Activated naive CD4-positive, alpha-beta T cell treated with anti-CD3 and anti-CD28 coated beads, Interleukin-2, amount 50 U/mL, for 72 hours (primary cell): ENCODE measurements at regions not wholly inside any gene's neighbourhood (a gene's known extent, or its start where the extent isn't known, plus 50 kb on each side); places are given as distances from the start of the nearest gene placed in this dataset.

ENCODE experiments used
- ATAC-seq, 2 donors: fragments of 150-1000 bp; cut with Tn5 transposase; 2 replicates each; pipeline ENCODE4 v1.10.0; 2021; ENCODE audit warnings: mild to moderate bottlenecking in 2 of 2, moderate library complexity in 2 of 2
- DNase-seq, 2 donors: peaks; one replicate each; pipeline ENCODE4 v3.0.0; 2021 to 2022; ENCODE audit warnings: low spot score in 2 of 2
- H3K27ac Mint-ChIP-seq, 2 donors: one replicate each; pipeline ENCODE4 v1.8.0; 2022; ENCODE audit warnings: mild to moderate bottlenecking in 2 of 2, mixed read lengths in 2 of 2
- H3K36me3 Mint-ChIP-seq, 2 donors: one replicate each; pipeline ENCODE4 v1.8.0; 2022; ENCODE audit warnings: mixed read lengths in 2 of 2
- H3K9me3 Mint-ChIP-seq, 2 donors: one replicate each; pipeline ENCODE4 v1.8.0; 2022; ENCODE audit warnings: mixed read lengths in 2 of 2

DNA sequence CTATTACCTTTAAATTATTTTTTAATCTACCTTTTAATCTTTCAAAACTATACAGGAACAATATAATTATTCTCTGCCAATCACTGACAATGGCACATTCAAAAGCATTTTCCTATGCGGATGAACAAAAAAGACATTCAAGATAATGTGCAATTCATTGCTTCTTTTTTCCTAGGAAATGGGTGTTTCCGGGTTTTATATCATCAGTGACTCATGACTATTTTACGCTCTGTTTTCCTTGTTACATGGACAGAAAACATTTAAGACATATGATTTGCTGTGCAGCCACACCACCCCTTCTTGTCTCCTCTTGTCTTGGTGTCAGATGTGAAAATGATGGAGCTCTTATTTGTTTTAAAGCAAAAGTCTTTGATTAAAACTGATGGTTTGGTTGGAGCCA lies 184.7 kb upstream of the LINC00305 start:
- H3K36me3 Mint-ChIP-seq, result no peaks in the 10 kb centered on the region
- DNase-seq (no peak), ATAC-seq (no peak)
- H3K9me3 Mint-ChIP-seq, result peaks cover 4 to 14% of the 10 kb centered on the region in 2 donors
- H3K27ac Mint-ChIP-seq, result no peak overlapping the region

DNA sequence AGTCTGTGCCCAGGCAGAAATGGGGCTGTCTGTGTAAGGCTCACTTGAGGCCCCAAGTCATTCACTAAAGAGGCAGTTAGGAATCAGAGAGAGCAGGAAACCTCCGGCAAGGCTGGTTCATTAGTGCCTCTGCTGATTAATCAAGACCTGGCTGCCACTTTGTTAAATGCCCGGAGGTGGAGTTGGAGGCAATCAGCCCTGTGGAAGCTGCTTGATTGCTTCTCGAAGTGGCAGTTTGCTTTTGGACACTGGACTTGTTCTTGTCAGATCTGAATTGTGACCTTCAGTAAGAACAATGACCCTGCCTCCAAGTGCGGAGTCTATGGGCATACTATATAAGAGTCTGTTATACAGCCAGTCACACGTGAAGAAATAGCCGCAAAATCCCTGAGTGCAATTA lies 183.9 kb upstream of the LINC00305 start:
- no peak overlapping the region for H3K27ac Mint-ChIP-seq
- peaks cover 4 to 14% of the 10 kb centered on the region in 2 donors for H3K9me3 Mint-ChIP-seq
- ATAC-seq, result no peak
- no peak for DNase-seq
- no peaks in the 10 kb centered on the region for H3K36me3 Mint-ChIP-seq

DNA sequence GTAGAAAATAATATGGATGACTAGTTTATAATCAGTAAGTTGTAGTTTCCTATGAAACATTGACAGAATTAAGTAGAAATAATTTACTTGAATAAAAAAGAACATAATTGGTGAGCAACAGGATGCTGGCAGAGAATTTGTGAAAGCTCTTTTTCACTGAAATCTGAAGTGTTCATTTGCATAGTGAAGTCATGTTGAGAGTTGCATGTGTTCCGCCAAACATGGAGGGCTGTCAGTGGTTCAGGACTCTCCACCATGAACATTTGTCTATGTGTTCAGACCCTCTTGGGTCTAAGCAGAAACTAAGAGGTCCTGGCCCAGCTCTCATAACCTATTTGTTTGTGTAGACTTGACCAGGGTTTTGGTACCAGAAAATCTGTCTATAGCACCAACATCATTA lies 182.5 kb upstream of the LINC00305 start:
- no peak overlapping the region for H3K27ac Mint-ChIP-seq
- H3K9me3 Mint-ChIP-seq, result peaks cover 4 to 14% of the 10 kb centered on the region in 2 donors
- no peak for DNase-seq
- no peak for ATAC-seq
- no peaks in the 10 kb centered on the region for H3K36me3 Mint-ChIP-seq

DNA sequence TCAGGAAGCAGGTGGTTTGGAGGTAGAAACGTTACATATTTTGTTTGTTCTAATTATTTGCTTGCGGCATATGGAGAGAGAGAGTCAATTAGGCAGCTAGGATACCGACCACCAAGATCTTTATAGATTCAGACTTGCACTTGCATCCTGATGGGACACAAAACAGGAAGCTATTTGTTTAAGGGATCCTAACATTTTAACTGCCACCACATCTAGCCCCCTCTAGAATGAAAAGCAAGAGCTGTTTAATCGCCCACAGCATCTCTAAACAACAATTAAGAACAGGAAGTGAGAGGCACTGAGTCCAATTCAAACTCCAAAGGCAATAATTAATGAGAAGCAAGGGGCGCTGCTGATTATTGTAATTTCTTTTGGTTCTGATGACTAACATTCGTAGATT lies 182.0 kb upstream of the LINC00305 start:
- Mint-ChIP-seq H3K36me3 (no peaks in the 10 kb centered on the region), H3K27ac (no peak overlapping the region), H3K9me3 (peaks cover 4 to 14% of the 10 kb centered on the region in 2 donors)
- DNase-seq, result no peak
- ATAC-seq, result no peak

DNA sequence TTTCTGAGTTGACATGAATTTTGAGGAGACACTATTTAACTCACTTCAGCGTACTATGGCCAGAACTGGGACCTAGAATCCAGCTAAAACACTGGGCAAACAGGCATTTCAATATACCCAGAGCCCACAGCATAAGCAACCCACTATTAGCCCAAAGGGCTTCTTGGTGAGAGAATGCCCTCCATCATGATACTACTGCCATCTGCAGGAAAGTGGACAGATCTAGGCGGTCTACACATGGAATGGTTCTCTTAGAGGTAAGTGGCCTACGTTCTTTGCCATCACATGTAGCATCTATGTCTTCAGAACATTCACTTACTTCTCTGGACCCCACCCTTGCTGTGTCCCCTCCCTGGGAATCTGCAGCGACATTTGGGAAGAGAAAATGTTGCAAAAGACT lies 181.3 kb upstream of the LINC00305 start:
- DNase-seq, result no peak
- Mint-ChIP-seq H3K36me3 (no peaks in the 10 kb centered on the region), H3K27ac (no peak overlapping the region), H3K9me3 (peaks cover 4 to 14% of the 10 kb centered on the region in 2 donors)
- ATAC-seq, result no peak

DNA sequence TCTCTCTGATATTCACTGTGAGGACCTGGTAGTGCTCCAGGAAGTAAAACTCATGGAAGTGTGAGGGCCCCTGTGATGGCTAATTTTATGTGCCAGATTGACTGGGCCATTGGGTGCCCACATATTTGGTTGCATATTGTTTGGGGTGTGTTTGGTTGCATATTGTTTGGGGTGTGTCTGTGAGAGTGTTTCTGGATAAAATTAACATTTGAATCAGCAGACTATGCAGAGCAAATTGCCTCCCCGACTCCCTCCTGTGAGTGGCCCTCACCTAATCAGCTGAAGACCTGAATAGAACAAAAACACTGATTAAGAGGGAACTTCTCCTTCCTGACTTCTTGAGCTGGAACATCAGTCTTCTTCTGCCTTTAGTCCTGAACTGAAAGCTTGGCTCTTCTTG lies 173.3 kb upstream of the LINC00305 start:
- Mint-ChIP-seq H3K9me3 (peaks cover 13 to 17% of the 10 kb centered on the region in 2 donors), H3K27ac (no peak overlapping the region), H3K36me3 (no peaks in the 10 kb centered on the region)
- DNase-seq, result no peak
- no peak for ATAC-seq

DNA sequence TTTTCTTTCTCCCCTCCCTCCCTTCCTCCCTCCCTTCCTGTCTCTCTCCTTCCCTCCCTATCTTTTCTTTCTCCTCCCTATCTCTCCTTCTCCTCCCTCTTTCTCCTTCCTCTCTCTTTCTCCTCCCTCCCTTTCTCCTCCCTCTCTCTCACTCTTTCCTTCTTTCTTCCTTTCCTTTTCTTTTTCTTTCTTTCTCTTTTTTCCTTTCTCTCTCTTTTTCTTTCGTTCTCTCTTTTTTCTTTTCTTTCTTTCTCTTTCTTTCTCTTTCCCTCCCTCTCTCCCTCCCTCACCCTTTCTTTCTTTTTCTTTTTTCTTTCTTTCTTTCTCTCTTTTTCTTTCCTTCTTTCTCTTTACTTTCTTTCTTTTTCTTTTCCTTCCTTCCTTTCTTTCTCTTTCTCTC lies 169.7 kb upstream of the LINC00305 start:
- no peak overlapping the region for H3K27ac Mint-ChIP-seq
- peaks cover 17 to 27% of the 10 kb centered on the region in 2 donors for H3K9me3 Mint-ChIP-seq

DNA sequence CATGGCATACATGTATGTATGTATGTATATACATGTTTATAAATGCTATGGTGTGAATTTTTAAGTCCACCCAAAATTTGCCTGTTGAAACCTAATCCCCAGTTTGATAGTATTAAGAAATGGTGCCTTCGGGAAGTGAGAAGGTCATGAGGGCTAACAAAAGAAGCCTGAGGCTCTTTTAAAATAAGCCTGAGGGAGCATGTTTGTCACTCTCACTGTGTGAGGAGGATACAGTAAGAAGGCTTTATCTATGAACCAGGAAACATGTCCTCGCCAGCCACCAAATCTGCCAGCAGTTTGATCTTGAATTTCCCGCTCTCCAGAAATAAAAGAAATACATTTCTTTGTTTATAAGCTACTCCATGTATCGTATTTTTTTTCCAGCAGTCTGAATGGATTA lies 163.0 kb upstream of the LINC00305 start:
- Mint-ChIP-seq H3K9me3 (peaks cover 5 to 6% of the 10 kb centered on the region in 2 donors), H3K36me3 (no peaks in the 10 kb centered on the region), H3K27ac (no peak overlapping the region)
- DNase-seq (no peak), ATAC-seq (no peak)

More for the DNA sequence above, 169.7 kb upstream of the LINC00305 start:
- no peaks in the 10 kb centered on the region for H3K36me3 Mint-ChIP-seq
- DNase-seq (no peak), ATAC-seq (no peak)

DNA sequence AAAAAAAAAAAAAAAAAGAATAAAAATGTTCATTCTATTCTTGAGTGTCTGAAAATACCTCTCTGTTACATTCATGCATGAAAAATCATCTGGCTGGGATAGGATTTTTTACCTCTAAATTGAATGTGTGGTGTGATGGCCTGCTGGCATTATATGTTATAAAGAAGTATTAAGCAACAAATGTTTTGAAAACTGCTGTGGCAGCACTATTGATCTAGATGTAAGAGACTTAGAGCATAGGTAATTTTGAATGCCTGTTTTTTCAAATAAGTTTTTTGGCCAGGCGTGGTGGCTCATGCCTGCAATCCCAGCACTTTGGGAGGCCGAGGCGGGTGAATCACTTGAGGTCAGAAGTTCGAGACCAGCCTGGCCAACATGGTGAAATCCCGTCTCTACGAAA lies 147.0 kb upstream of the LINC00305 start:
- peaks cover 5 to 9% of the 10 kb centered on the region in 2 donors for H3K9me3 Mint-ChIP-seq
- H3K27ac Mint-ChIP-seq, result no peak overlapping the region
- no peak for DNase-seq
- ATAC-seq, result no peak
- H3K36me3 Mint-ChIP-seq, result no peaks in the 10 kb centered on the region

DNA sequence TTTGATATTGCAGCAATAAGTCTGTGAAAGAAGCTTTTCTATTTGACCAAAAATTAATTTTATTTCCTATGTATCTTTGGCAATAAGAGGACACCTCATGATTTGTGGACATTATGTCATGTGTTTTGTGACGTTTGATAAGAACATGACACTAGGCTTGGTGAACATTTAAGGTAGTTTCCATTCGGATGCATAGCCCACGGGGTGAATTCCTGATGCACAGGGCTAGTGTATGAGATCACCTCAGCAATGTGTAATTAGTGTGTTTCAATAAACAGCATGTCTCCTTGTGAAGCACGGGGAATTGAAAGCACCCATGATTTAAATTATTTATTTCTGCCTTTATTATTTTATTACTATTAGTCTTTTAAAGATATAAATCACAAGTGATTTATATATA lies 146.1 kb upstream of the LINC00305 start:
- Mint-ChIP-seq H3K9me3 (peaks cover 5 to 9% of the 10 kb centered on the region in 2 donors), H3K36me3 (no peaks in the 10 kb centered on the region), H3K27ac (no peak overlapping the region)
- no peak for DNase-seq
- ATAC-seq, result no peak

DNA sequence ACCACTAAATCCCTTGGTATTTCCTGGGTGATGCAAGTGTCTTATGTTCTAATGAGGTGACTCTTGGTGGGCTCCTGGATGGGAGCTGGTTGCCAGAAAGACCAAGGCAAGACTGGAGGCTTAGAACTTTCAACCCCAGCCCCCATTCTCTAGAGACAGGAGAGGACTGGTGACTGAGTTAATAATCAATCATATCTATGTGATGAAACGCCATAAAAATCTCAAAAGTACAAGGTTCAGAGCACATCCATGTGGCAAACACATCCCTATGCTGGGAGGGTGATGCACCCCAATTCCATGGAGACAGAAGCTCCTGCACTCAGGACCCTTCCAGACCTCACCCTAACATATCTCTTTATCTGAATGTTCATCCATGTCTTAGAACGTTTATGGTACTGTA lies 139.5 kb upstream of the LINC00305 start:
- no peak for DNase-seq
- ATAC-seq, result no peak
- Mint-ChIP-seq H3K9me3 (peaks cover 0 to 5% of the 10 kb centered on the region in 2 donors), H3K36me3 (no peaks in the 10 kb centered on the region), H3K27ac (no peak overlapping the region)

DNA sequence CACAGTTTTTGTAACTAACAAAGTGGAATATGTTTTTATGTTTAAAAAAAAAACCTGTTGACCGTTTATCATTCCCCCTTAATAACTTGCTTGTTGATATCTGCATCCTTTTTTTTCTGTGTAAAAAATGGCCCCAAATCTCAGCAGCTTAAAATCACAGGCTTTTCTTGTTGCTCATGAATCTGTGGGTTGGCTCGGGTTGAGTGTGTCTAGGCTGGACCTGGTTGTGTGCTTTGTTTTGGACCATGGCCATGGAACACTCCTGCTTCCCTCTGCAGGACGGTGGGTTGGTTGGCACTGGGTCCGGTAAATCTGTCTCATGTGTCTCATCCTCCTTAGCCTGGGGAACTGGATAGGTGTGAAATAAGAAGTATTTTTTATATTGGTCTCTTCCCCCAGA lies 139.0 kb upstream of the LINC00305 start:
- no peak for DNase-seq
- Mint-ChIP-seq H3K36me3 (no peaks in the 10 kb centered on the region), H3K27ac (no peak overlapping the region), H3K9me3 (peaks cover 4 to 8% of the 10 kb centered on the region in 2 donors)
- ATAC-seq, result no peak

DNA sequence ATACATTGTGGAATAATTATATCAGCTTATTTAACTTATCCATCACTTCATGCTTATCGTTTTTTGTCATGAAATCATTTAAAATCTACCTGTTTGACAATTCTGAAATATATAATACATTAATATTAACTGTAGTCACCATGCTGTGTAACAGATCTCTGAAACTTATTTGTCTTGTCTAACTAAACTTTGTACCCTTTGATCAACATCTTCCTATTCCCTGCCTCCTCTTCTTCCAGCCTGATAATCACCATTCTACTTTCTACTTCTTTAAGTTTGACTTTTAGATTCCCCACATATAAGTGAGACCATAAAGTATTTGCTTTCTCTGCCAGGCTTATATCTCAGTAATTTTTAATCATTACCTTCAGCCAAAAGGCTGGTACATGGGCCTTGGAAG lies 134.2 kb upstream of the LINC00305 start:
- peaks cover 8 to 10% of the 10 kb centered on the region in 2 donors for H3K9me3 Mint-ChIP-seq
- no peaks in the 10 kb centered on the region for H3K36me3 Mint-ChIP-seq
- H3K27ac Mint-ChIP-seq, result no peak overlapping the region
- DNase-seq, result no peak
- no peak for ATAC-seq

DNA sequence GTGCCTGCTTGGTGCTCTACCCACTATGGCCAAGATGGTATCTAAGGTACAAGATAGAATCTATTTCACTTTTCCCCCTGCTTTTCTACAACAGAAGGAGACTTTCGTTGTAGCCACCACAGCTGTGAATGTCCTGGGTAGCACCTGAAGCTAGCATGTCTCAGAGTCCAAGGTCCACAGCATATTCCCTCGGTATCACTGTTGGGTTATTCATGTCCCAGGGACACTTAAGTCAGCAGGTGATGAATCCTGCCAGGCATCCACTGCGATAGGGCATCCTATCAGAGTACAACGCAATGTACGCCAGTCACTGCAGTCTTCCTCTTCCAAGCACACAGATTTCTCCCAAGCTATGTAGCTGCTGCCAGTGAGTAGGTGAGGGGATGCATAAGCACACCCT lies 129.1 kb upstream of the LINC00305 start:
- ATAC-seq, result no peak
- H3K27ac Mint-ChIP-seq, result no peak overlapping the region
- peaks cover 14 to 30% of the 10 kb centered on the region in 2 donors for H3K9me3 Mint-ChIP-seq
- DNase-seq, result no peak
- no peaks in the 10 kb centered on the region for H3K36me3 Mint-ChIP-seq

DNA sequence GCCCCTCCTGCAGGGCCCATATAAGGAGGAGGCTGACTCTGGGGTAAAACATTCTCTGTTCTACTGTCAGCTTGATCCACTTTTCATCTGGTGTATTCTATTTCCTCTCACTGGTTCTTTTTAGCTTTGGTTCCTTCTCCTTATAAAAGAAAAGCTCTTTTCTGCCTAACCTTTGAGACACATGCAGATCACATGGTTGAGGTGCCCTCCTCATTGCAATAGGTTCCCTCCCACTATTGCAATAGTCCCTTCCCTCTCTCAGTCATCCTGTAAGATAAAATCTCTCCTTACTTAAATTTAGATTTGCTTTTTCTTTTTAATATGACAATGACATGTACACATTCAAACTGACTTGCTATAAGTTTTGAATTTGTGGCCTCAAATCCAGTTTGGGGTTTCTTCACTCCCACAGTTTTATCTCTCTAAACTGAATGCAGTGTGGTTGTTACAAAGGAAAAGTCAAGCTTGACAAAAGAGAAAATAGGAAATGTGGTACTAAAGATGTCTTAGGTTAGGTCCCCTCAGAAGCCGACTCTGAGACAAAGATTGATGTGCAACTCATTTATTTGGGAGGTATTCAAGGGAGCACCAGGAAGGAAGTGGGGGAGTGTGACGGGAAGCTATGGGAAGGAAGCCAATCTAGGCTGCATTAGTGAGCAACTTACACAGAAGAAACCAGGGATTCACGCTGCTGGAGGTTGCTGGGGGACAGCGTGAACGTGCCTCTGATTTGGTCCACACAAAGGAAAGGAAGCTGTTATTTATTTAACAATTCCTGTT lies 127.6 kb upstream of the LINC00305 start:
- peaks cover 16 to 28% of the 10 kb centered on the region in 2 donors for H3K9me3 Mint-ChIP-seq
- DNase-seq (no peak), ATAC-seq (no peak)
- no peak overlapping the region for H3K27ac Mint-ChIP-seq
- no peaks in the 10 kb centered on the region for H3K36me3 Mint-ChIP-seq

DNA sequence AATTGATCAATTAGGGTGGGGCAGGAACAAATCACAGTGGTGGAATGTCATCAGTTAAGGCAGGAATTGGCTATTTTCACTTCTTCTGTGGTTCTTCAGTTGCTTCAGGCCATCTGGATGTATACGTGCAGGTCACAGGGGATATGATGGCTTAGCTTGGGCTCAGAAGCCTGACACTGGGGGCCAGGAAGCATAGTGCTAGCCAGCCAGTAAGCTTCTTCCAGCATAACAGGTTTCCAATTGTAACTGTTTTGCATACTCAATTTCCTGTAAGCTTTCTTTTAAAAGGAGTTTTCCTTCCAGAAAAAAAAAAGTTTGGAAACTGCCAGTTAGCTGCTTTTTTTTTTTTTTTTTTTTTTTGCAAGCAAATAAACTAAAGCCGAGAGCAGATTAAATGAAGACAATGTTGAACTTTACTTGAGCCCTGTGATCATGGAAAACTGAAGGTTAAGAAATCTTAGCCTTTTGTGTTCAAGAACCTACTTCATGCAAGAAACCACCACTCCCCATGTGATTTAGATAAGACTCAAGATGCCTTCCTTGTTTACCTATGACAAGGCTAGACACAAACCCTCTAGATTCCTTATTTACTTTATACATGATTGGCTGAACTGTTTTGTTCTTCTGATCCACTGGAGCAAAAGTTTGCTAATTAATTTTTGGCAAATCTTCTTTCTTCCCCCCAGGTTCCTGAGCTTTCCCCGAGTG lies 126.9 kb upstream of the LINC00305 start:
- no peak for DNase-seq
- no peak for ATAC-seq
- Mint-ChIP-seq H3K36me3 (no peaks in the 10 kb centered on the region), H3K9me3 (peaks cover 16 to 28% of the 10 kb centered on the region in 2 donors), H3K27ac (no peak overlapping the region)

DNA sequence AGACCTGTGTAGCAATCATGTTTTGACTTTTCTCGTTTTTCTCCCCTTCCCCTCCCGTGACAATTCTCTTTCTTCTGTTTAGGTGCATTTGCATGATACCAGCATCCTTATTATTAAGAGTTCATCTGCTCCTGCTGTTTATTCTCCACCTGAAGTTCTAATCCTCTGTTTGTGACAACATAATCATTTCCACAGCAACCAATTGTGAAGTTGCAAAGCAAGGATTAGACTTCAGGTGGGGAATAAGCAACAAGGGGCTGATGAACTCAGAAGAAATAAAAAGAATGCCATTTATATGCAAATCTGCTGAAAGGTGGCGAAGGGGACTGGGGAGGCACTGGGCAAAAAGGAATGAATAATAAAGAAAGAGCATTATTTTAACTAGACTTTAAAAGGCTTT lies 124.8 kb upstream of the LINC00305 start:
- H3K27ac Mint-ChIP-seq, result no peak overlapping the region
- ATAC-seq (no peak), DNase-seq (no peak)
- no peaks in the 10 kb centered on the region for H3K36me3 Mint-ChIP-seq
- H3K9me3 Mint-ChIP-seq, result peaks cover 16 to 34% of the 10 kb centered on the region in 2 donors
